ENCODE measurements at regions not wholly inside any gene's neighbourhood (a gene's known extent, or its start where the extent isn't known, plus 50 kb on each side); places are given as distances from the start of the nearest gene placed in this dataset.

DNA sequence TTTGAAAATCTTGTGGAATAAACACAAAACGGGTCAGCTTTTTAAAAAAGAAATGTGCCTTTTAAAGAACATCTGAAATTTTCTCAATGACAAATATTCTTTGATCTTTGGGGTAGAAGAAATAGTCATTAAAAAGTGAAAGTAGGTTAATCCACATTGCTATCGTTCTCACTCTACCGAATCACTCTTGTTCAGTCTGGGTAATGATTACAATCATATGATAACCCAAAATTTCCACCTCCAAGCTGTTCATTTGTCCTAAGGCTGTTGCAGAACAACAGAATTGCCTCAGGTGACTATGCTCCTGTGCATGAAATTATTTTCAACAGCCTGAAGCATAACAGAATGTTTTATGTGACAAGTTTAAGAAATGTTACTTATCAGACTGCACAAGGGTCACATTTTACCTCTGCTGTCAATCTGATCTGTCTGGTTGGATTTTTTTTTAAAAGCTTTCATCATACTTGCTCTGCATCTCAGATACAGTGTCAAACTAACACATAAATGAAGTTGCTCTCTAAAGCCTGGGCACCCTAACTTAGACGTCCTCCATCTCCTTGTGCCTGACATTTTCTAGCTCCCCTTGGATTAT lies 227.3 kb downstream of the LURAP1L start:
- Histone ChIP-seq H3K4me3 (no peak overlapping the region), H3K9me3 (no peaks in the 10 kb centered on the region), H3K36me3 (ENCODE audit: insufficient read depth in 1 of 2, low read depth in 1 of 2) (no peaks in the 10 kb centered on the region), H3K27me3 (ENCODE audit: insufficient read depth in 3 of 3, low read length in 2 of 3) (no peaks in the 10 kb centered on the region), H3K27ac (no peak overlapping the region), H3K4me1 (no peaks in the 10 kb centered on the region)
- no peak for ATAC-seq
- TF ChIP-seq, protein P1, sequence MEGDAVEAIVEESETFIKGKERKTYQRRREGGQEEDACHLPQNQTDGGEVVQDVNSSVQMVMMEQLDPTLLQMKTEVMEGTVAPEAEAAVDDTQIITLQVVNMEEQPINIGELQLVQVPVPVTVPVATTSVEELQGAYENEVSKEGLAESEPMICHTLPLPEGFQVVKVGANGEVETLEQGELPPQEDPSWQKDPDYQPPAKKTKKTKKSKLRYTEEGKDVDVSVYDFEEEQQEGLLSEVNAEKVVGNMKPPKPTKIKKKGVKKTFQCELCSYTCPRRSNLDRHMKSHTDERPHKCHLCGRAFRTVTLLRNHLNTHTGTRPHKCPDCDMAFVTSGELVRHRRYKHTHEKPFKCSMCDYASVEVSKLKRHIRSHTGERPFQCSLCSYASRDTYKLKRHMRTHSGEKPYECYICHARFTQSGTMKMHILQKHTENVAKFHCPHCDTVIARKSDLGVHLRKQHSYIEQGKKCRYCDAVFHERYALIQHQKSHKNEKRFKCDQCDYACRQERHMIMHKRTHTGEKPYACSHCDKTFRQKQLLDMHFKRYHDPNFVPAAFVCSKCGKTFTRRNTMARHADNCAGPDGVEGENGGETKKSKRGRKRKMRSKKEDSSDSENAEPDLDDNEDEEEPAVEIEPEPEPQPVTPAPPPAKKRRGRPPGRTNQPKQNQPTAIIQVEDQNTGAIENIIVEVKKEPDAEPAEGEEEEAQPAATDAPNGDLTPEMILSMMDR (IDR thresholded peaks at IDR 0.05), result no peak
- WGBS, 3 donors, result 49 to 66% (median 50%) methylated on average over 4 of the region's 4 CpGs
- DNase-seq, result no peak
- intact Hi-C loops (cut with DNase I), result no loop called here

DNA sequence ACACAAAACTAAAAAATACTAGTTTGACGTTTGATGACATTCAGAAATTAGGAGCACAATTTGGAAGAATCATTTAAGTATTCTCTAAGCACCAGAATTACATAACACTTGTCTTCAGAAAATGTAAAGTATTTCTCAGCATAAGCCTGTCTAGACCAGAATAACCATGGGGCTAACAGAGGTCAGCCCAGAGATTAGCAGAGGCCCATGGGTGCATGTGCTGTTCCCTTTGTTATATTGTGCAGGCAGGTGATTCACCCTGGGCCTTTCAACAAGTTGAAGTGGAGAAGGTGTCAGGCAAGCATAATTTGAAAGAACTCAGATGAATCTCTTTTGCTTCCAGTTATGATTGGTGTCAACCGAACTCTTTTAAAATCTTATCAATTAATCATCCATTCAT lies 227.9 kb downstream of the LURAP1L start:
- Histone ChIP-seq H3K27me3 (ENCODE audit: insufficient read depth in 3 of 3, low read length in 2 of 3) (no peaks in the 10 kb centered on the region), H3K9me3 (no peaks in the 10 kb centered on the region), H3K36me3 (ENCODE audit: insufficient read depth in 1 of 2, low read depth in 1 of 2) (no peaks in the 10 kb centered on the region), H3K4me1 (no peaks in the 10 kb centered on the region), H3K27ac (no peak overlapping the region), H3K4me3 (no peak overlapping the region)
- ATAC-seq, result no peak
- no peak for DNase-seq
- WGBS, 3 donors, result 83 to 91% (median 88%) methylated on average over 2 of the region's 2 CpGs
- intact Hi-C loops (cut with DNase I), result no loop called here
- TF ChIP-seq, protein P1 (IDR thresholded peaks at IDR 0.05), result no peak

DNA sequence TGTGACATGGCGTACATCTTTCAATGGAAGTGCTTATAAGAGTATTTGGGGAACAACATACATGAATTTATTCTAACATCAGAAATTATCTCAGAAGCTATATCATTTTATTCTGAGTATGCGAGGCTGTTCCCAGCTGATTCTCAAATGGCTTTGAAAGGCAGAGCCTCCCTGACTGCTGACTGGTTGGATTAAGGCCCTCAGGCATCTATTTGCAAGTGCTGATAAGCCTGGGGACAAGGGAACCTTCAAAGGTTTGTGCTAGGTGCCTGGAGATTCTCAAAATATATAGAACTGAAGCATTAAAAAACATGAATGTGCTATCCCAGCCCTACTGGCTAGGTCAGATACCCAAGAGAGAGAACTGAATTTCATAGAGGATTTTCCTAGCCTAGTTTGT lies 235.1 kb downstream of the LURAP1L start:
- WGBS, 3 donors, result 92 to 99% (median 93%) methylated on average over 2 of the region's 2 CpGs
- TF ChIP-seq, protein P1 (IDR thresholded peaks at IDR 0.05), result no peak

DNA sequence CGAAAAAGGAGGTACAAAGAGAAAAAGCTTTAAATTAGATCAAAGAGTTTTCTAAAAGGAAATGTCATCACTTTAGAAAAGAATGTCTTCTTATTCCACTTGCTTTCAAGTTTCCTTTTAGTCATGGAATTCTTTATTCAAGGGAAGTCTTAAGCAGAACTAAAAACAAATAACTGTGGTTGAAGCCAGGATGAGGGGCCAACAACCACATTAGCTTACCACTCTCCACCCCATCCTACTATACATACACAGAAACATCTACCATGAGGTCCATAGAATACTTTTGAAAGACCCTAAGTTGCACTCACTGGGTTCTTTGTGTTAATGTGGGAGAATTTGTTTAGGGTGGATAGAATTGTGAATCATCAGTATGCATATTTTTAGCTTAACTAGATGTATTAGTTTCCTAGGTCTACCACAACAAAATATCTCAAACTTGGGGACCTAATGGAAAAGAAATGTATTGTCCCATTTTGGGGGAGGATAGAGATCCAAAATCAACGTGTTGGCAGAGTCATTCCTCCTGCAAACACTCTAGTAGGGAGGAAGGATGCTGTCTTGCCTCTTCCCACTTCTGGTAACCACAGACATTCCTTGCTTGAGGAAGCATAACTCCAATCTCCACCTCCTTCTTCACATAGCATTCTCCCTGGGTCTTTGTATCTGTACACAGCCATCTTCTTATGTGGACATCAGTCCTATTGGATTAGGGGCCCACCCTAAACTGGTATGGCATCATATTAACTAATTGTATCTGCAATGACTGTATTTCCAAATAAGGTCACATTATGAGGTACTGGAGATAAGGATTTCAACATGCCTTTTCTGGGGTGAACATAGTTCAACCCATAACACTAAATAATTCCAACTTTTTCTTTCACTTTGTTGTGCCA lies 239.4 kb downstream of the LURAP1L start:
- H3K27me3 ChIP-seq (ENCODE audit: insufficient read depth in 3 of 3, low read length in 2 of 3), result no peaks in the 10 kb centered on the region
- ATAC-seq (no peak), DNase-seq (no peak)
- WGBS, 3 donors, result 26 to 44% (median 31%) methylated on average over 2 of the region's 2 CpGs
- TF ChIP-seq, protein P1 (IDR thresholded peaks at IDR 0.05), result no peak
- intact Hi-C loops (cut with DNase I), result no loop called here
- no peaks in the 10 kb centered on the region for H3K9me3 ChIP-seq
- no peaks in the 10 kb centered on the region for H3K36me3 ChIP-seq (ENCODE audit: insufficient read depth in 1 of 2, low read depth in 1 of 2)
- H3K4me1 ChIP-seq, result no peaks in the 10 kb centered on the region
- H3K27ac ChIP-seq, result no peak overlapping the region
- H3K4me3 ChIP-seq, result no peak overlapping the region

More for the DNA sequence above, 235.1 kb downstream of the LURAP1L start:
- no peak overlapping the region for H3K4me3 ChIP-seq
- intact Hi-C loops (cut with DNase I), result no loop called here
- H3K36me3 ChIP-seq (ENCODE audit: insufficient read depth in 1 of 2, low read depth in 1 of 2), result no peaks in the 10 kb centered on the region
- H3K27ac ChIP-seq, result no peak overlapping the region
- no peaks in the 10 kb centered on the region for H3K9me3 ChIP-seq
- no peaks in the 10 kb centered on the region for H3K4me1 ChIP-seq
- ATAC-seq (no peak), DNase-seq (no peak)
- no peaks in the 10 kb centered on the region for H3K27me3 ChIP-seq (ENCODE audit: insufficient read depth in 3 of 3, low read length in 2 of 3)
